ENCODE measurements at regions not wholly inside any gene's neighbourhood (a gene's known extent, or its start where the extent isn't known, plus 50 kb on each side); places are given as distances from the start of the nearest gene placed in this dataset.

DNA sequence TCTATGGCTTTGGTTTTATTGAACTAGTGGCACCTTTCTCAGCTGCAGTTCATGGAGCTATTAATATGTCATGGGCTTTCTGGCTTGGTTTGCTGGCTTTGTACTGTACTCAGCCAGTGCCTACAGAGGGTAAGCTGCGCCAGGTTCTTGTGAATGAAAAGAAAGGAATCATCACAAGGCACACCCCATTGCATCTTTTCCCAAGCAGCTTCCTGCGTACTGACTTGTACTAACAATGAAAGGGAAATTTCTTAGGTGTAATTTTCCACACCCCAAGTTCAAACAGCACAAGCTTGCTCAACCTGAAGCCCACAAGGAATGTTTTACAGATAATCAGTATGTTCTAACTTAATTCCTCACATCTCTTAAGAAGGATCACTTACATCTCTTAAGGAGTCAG, 78.0 kb upstream of the TNFSF18 start:
- Histone ChIP-seq H3K27ac (peak overlapping the region in 2 of 4 donors; percentile 5 to 46), H3K4me1 (peaks cover 8 to 20% (median 18%) of the 10 kb centered on the region in 3 donors), H3K27me3 (no peaks in the 10 kb centered on the region), H3K9me3 (no peaks in the 10 kb centered on the region), H3K36me3 (no peaks in the 10 kb centered on the region), H3K4me3 (no peak overlapping the region)
- TF ChIP-seq, protein P1, sequence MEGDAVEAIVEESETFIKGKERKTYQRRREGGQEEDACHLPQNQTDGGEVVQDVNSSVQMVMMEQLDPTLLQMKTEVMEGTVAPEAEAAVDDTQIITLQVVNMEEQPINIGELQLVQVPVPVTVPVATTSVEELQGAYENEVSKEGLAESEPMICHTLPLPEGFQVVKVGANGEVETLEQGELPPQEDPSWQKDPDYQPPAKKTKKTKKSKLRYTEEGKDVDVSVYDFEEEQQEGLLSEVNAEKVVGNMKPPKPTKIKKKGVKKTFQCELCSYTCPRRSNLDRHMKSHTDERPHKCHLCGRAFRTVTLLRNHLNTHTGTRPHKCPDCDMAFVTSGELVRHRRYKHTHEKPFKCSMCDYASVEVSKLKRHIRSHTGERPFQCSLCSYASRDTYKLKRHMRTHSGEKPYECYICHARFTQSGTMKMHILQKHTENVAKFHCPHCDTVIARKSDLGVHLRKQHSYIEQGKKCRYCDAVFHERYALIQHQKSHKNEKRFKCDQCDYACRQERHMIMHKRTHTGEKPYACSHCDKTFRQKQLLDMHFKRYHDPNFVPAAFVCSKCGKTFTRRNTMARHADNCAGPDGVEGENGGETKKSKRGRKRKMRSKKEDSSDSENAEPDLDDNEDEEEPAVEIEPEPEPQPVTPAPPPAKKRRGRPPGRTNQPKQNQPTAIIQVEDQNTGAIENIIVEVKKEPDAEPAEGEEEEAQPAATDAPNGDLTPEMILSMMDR (IDR thresholded peaks at IDR 0.05): no peak
- DNase-seq (no peak), ATAC-seq (peak; percentile 17 to 47 (median 36)), FAIRE-seq (no peak)
- 89 to 100% methylated on average over 2 of the region's 2 CpGs for WGBS, 2 donors
- intact Hi-C loops (cut with DNase I): no loop called here

DNA sequence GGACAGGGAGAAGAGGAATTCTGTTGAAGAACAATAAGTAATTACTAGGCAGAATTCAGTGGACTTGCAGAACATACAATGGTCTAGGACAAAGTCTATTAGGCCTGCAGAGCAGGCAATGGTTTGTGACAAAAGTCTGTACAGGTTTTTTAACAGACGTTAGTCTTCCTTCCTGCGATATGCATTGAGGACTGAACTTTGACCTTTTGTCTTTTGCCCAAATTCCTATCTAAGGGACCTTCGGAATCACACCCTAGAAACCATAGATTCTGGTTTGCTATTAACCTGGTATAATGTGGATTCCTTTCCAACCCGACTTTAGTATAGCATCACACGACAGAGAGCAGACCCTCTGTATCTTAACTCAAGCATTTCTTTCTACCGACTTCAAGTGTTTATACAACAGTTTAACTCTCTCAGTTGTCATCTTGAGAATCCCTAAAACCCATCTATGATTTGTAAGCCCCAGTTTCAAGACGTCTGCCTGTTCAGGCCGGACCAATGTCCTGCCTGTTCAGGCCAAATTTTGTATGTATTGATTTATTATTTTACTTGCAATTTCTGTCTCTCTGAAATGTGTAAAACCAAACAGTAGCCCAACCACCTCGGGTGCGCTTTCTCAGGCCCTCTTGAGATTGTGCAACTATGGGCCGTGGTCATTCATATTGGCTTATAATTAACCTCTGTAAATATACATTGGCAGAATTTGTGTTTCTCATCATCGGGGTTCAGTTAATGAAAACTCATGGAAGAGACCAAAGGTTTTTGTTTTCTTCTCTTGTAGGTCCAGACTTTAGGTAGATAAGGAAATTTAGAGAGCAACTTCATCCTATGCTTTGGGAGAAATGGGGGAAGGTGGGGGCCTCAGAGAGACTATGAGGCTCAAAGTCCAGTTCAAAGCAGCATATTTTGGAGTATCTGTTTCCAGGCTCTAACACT, 76.9 kb upstream of the TNFSF18 start:
- Histone ChIP-seq H3K4me3 (no peak overlapping the region), H3K27ac (peak overlapping the region in 3 of 4 donors; percentile 43 to 47 (median 46)), H3K9me3 (no peaks in the 10 kb centered on the region), H3K4me1 (peaks cover 8 to 20% (median 18%) of the 10 kb centered on the region in 3 donors), H3K27me3 (no peaks in the 10 kb centered on the region), H3K36me3 (no peaks in the 10 kb centered on the region)
- TF ChIP-seq, protein P1 (IDR thresholded peaks at IDR 0.05): no peak
- ATAC-seq: peak; percentile 79 to 88 (median 82)
- no peak for FAIRE-seq
- intact Hi-C loops (cut with DNase I): no loop called here
- DNase-seq: peak in 4 of 6 donors; percentile 12 to 45 (median 36)
- WGBS, 2 donors: 12 to 18% methylated on average over 12 of the region's 12 CpGs

DNA sequence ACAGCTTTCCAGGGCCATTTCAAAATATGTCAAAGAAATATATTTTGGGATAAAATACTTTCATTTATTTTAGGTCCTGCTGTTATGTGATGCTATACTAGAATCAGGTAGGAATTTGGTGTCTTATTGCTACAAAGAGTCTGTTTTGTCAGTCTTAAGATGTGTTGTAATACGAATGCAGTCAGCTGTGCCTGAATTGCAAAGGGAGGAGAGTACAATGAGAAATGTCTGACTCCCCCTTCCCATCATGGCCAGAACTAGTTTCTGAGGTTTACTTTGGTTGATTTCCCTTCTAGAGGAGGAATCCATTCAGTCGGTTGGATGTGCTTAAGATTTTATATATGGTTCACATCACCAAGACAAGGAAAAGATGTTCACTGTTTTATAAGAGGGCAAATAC, 75.7 kb upstream of the TNFSF18 start:
- intact Hi-C loops (cut with DNase I): no loop called here
- DNase-seq: no peak
- no peak for FAIRE-seq
- Histone ChIP-seq H3K27ac (no peak overlapping the region), H3K36me3 (no peaks in the 10 kb centered on the region), H3K4me3 (no peak overlapping the region), H3K27me3 (no peaks in the 10 kb centered on the region), H3K9me3 (no peaks in the 10 kb centered on the region), H3K4me1 (peaks cover 8 to 24% (median 18%) of the 10 kb centered on the region in 3 donors)
- ATAC-seq: no peak
- TF ChIP-seq, protein P1 (IDR thresholded peaks at IDR 0.05): no peak
- 84 to 91% methylated on average over 2 of the region's 2 CpGs for WGBS, 2 donors

DNA sequence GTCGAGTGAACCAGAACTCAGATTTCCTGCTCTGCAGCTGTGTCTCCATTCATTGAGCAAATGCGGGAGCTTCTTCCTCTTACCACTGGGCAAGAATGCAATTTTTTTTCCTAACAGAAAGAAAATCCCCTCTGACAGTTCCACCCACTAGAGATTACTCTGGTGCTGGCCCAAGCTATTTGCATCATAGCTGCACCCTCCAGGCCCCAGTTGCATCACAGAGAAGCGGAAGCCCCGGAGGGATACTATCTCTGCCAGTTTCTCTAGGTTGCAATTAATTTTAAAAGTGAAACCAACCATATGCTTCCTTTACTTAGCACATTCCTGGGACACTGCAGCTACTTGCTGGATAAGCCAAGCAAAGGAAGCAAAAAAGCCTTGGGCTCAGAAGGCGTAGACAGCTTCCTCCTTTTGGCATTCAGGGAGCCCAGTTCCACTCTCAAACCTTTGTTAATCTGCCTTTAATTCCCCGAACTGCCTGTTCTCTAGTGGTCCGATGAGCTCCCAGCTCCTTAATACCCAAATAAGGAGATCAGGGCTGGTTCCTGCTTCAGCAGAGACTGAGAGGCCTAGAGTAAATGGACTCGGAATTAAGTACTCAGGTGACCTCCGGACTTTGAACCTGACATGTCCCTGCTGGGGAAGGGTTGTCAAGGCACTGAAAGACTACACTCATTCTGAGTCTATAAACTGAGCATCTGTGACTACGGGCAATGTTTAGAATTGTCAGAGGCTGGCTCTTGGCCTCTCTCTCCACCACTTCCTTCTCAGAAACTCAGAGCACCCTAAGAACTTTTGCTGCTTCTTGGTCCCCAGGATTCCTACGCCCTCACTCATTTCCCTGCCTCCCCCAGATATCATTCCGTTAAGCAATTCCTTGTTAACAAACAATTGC, 72.5 kb upstream of the TNFSF18 start:
- Histone ChIP-seq H3K36me3 (no peaks in the 10 kb centered on the region), H3K4me3 (peak overlapping the region in 1 of 4 donors; percentile 8), H3K4me1 (peaks cover 4 to 20% (median 11%) of the 10 kb centered on the region in 3 donors), H3K9me3 (no peaks in the 10 kb centered on the region), H3K27me3 (no peaks in the 10 kb centered on the region), H3K27ac (peak overlapping the region in 2 of 4 donors; percentile 70 to 77)
- ATAC-seq: peak; percentile 38 to 87 (median 72)
- FAIRE-seq: no peak
- DNase-seq: peak in 3 of 6 donors; percentile 23 to 67 (median 26)
- intact Hi-C loops (cut with DNase I): no loop called here
- TF ChIP-seq, protein P1 (IDR thresholded peaks at IDR 0.05): no peak
- WGBS, 2 donors: 48 to 51% methylated on average over 12 of the region's 12 CpGs

All from pancreas (tissue), 10 donors.